G401.6 (cell line): ENCODE measurements at regions not wholly inside any gene's neighbourhood (a gene's known extent, or its start where the extent isn't known, plus 50 kb on each side); places are given as distances from the start of the nearest gene placed in this dataset.
"Not testable (repeated sequence)": the region's sequence is repeated elsewhere in the genome, so short reads cannot be mapped to it uniquely, and the experiment has no call there.

Source experiments
- FAIRE-seq: peaks from 2 replicates; lab custom pipeline; 2012; peaks lifted over from hg19 to GRCh38; lab: Jason Lieb, UNC

- no peak for FAIRE-seq
Measured at GRCh38 chr6:4655196-4656025, 120.8 kb upstream of the CDYL start.

- FAIRE-seq: no peak
Measured at GRCh38 chr6:4653141-4653540, 123.1 kb upstream of the CDYL start.

- FAIRE-seq: peak; percentile 48
Measured at GRCh38 chr6:4651831-4652467, 124.3 kb upstream of the CDYL start.

GRCh38 chr6:4649728-4650127 lies 126.5 kb upstream of the CDYL start:
- no peak for FAIRE-seq

GRCh38 chr6:4647414-4648365 lies 128.5 kb upstream of the CDYL start:
- FAIRE-seq: no peak

GRCh38 chr6:4645713-4646360 lies 130.4 kb upstream of the CDYL start:
- no peak for FAIRE-seq

- no peak for FAIRE-seq
Measured at GRCh38 chr6:4644996-4645395, 131.2 kb upstream of the CDYL start.

- no peak for FAIRE-seq
Measured at GRCh38 chr6:4641461-4641860, 134.7 kb upstream of the CDYL start.

- FAIRE-seq: no peak
Measured at GRCh38 chr6:4640139-4640538, 136.1 kb upstream of the CDYL start.

- no peak for FAIRE-seq
Measured at GRCh38 chr6:4638641-4639040, 137.6 kb upstream of the CDYL start.

- no peak for FAIRE-seq
Measured at GRCh38 chr6:4637691-4638433, 138.3 kb upstream of the CDYL start.

- FAIRE-seq: no peak
Measured at GRCh38 chr6:4636881-4637224, 139.4 kb upstream of the CDYL start.

- FAIRE-seq: no peak
Measured at GRCh38 chr6:4636191-4636880, 139.9 kb upstream of the CDYL start.

GRCh38 chr6:4635666-4636065 lies 140.5 kb upstream of the CDYL start:
- no peak for FAIRE-seq

GRCh38 chr6:4632421-4632820 lies 143.8 kb upstream of the CDYL start:
- no peak for FAIRE-seq

GRCh38 chr6:4629789-4630188 lies 146.4 kb upstream of the CDYL start:
- FAIRE-seq: not testable (repeated sequence)

- no peak for FAIRE-seq
Measured at GRCh38 chr6:4625557-4625956, 150.6 kb upstream of the CDYL start.

- FAIRE-seq: no peak
Measured at GRCh38 chr6:4624726-4625125, 151.5 kb upstream of the CDYL start.

- FAIRE-seq: no peak
Measured at GRCh38 chr6:4620284-4621151, 155.7 kb upstream of the CDYL start.

- FAIRE-seq: no peak
Measured at GRCh38 chr6:4616311-4616710, 159.9 kb upstream of the CDYL start.
